HepG2 (cell line): ENCODE measurements at regions not wholly inside any gene's neighbourhood (a gene's known extent, or its start where the extent isn't known, plus 50 kb on each side); places are given as distances from the start of the nearest gene placed in this dataset.

Source experiments
- ARHGAP35 ChIP-seq: sonication (generic); formaldehyde crosslinking; IDR thresholded peaks from 2 replicates; pipeline ENCODE4 v1.9.0; 2022; ENCODE audit warnings: mild to moderate bottlenecking, inconsistent platforms, moderate library complexity, missing genetic modification reagents, borderline replicate concordance
- CEBPG ChIP-seq: IDR thresholded peaks from 2 replicates; pipeline ENCODE4 v1.6.1; 2016
- EED ChIP-seq: sonication (generic); formaldehyde crosslinking; IDR thresholded peaks from 2 replicates; pipeline ENCODE4 v1.5.0; 2020; ENCODE audit warnings: mild to moderate bottlenecking, missing genetic modification reagents
- FOXO1 ChIP-seq: sonication (generic); formaldehyde crosslinking; IDR thresholded peaks from 2 replicates; pipeline ENCODE4 v1.4.0; 2020; ENCODE audit warnings: missing genetic modification reagents
- GABPB1 ChIP-seq: IDR thresholded peaks from 2 replicates; pipeline ENCODE4 v1.6.1; 2016; ENCODE audit warnings: mild to moderate bottlenecking, missing genetic modification reagents, moderate library complexity, missing compliant biosample characterization
- ISL2 ChIP-seq: sonication (generic); formaldehyde crosslinking; IDR thresholded peaks from 2 replicates; pipeline ENCODE4 v1.5.0; 2020; ENCODE audit warnings: missing genetic modification reagents
- RXRA ChIP-seq: sonication (generic); formaldehyde crosslinking; IDR thresholded peaks from 2 replicates; pipeline ENCODE4 v1.5.1; 2020; ENCODE audit warnings: missing genetic modification reagents
- TOPORS ChIP-seq: sonication (generic); formaldehyde crosslinking; IDR thresholded peaks from 2 replicates; pipeline ENCODE4 v1.8.0; 2023; ENCODE audit warnings: mild to moderate bottlenecking, missing genetic modification reagents
- XBP1 ChIP-seq: sonication (generic); formaldehyde crosslinking; IDR thresholded peaks from 2 replicates; pipeline ENCODE4 v1.5.0; 2020; ENCODE audit warnings: missing genetic modification reagents
- ZBTB7A ChIP-seq: sonication (generic); formaldehyde crosslinking; IDR thresholded peaks from 2 replicates; pipeline ENCODE4 v1.8.0; 2022; ENCODE audit warnings: mild to moderate bottlenecking, missing genetic modification reagents
- ZNF160 ChIP-seq: sonication (generic); formaldehyde crosslinking; IDR thresholded peaks from 2 replicates; pipeline ENCODE4 v1.8.0; 2022; ENCODE audit warnings: mild to moderate bottlenecking, inconsistent platforms, missing genetic modification reagents
- ZNF264 ChIP-seq: sonication (generic); formaldehyde crosslinking; IDR thresholded peaks from 2 replicates; pipeline ENCODE4 v1.4.0; 2020; ENCODE audit warnings: missing genetic modification reagents
- ZNF350 ChIP-seq: sonication (generic); formaldehyde crosslinking; IDR thresholded peaks from 2 replicates; pipeline ENCODE4 v1.4.0; 2020; ENCODE audit warnings: mild to moderate bottlenecking, low read depth, missing genetic modification reagents, borderline replicate concordance
- ZNF441 ChIP-seq: sonication (generic); formaldehyde crosslinking; IDR thresholded peaks from 2 replicates; pipeline ENCODE4 v1.7.0; 2021; ENCODE audit warnings: missing genetic modification reagents, borderline replicate concordance
- ZNF816 ChIP-seq: sonication (generic); formaldehyde crosslinking; IDR thresholded peaks from 2 replicates; pipeline ENCODE4 v1.8.0; 2022; ENCODE audit warnings: missing genetic modification reagents, mild to moderate bottlenecking, borderline replicate concordance
- ZNF879 ChIP-seq: sonication (generic); formaldehyde crosslinking; IDR thresholded peaks from 2 replicates; pipeline ENCODE4 v1.8.1; 2023; ENCODE audit warnings: missing genetic modification reagents
- TF ChIP-seq, protein P1 (sequence below): sonication (generic); formaldehyde crosslinking; IDR thresholded peaks from 2 replicates; pipeline ENCODE4 v1.5.0; 2020; ENCODE audit warnings: missing genetic modification reagents
- TF ChIP-seq, protein P2 (sequence below): sonication (generic); formaldehyde crosslinking; IDR thresholded peaks from 2 replicates; pipeline ENCODE4 v1.4.0; 2020; ENCODE audit warnings: missing genetic modification reagents
- TF ChIP-seq, protein P3 (sequence below): sonication (generic); formaldehyde crosslinking; IDR thresholded peaks from 2 replicates; pipeline ENCODE4 v1.4.0; 2020; ENCODE audit warnings: missing genetic modification reagents
- TF ChIP-seq, protein P4 (sequence below): sonication (generic); formaldehyde crosslinking; IDR thresholded peaks from 2 replicates; pipeline ENCODE4 v1.5.0; 2020; ENCODE audit warnings: mild to moderate bottlenecking, missing genetic modification reagents
- TF ChIP-seq, protein P5 (sequence below): sonication (generic); formaldehyde crosslinking; conservative IDR thresholded peaks from 2 replicates; pipeline ENCODE4 v1.4.0; 2020; ENCODE audit warnings: mild to moderate bottlenecking, missing genetic modification reagents, moderate library complexity

DNA sequence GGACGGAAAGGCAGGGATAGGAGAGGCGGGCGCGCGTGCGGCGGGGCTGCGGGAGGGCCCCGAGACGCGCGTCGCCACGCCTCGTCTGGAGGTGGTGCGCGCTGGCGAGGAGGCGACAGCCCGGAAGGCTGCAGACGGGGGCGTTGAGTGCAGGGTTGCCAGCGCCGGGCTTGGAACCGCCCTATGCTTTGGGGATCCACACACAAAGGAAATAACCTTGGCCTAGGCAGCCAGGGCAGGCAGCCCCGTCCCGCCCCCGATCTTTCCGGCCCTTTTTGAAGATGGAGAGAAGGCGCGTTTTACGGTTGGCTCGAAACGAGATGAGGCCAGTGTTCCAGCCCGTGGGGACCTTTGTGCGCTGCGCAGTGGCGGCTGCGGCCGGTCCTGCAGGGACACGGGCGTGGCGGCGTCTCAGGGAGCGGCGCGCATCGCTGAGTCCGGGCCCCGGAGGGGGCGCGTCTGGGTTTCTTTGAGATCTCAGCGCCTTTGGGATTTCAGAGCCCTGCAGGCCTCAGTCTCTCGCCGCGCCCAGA, 50.8 kb upstream of the TRIM2 start (continued):
- TF ChIP-seq ZNF879 (CRISPR knock-in tag) (no peak), TOPORS (no peak), FOXO1 (CRISPR knock-in tag) (no peak), GABPB1 (CRISPR knock-in tag) (peak; percentile 60; the same call in 1 of the 2 replicates), CEBPG (CRISPR knock-in tag) (no peak), XBP1 (CRISPR knock-in tag) (no peak), ZBTB7A (CRISPR knock-in tag) (no peak), RXRA (no peak), ZNF816 (CRISPR knock-in tag) (no peak), ISL2 (CRISPR knock-in tag) (no peak), ZNF441 (no peak), EED (CRISPR knock-in tag) (no peak), ZNF350 (CRISPR knock-in tag) (no peak), ARHGAP35 (CRISPR knock-in tag) (no peak), ZNF160 (CRISPR knock-in tag) (no peak), ZNF264 (no peak)
- TF ChIP-seq, protein P1, sequence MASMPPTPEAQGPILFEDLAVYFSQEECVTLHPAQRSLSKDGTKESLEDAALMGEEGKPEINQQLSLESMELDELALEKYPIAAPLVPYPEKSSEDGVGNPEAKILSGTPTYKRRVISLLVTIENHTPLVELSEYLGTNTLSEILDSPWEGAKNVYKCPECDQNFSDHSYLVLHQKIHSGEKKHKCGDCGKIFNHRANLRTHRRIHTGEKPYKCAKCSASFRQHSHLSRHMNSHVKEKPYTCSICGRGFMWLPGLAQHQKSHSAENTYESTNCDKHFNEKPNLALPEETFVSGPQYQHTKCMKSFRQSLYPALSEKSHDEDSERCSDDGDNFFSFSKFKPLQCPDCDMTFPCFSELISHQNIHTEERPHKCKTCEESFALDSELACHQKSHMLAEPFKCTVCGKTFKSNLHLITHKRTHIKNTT (CRISPR knock-in tag): no peak
- TF ChIP-seq, protein P2, sequence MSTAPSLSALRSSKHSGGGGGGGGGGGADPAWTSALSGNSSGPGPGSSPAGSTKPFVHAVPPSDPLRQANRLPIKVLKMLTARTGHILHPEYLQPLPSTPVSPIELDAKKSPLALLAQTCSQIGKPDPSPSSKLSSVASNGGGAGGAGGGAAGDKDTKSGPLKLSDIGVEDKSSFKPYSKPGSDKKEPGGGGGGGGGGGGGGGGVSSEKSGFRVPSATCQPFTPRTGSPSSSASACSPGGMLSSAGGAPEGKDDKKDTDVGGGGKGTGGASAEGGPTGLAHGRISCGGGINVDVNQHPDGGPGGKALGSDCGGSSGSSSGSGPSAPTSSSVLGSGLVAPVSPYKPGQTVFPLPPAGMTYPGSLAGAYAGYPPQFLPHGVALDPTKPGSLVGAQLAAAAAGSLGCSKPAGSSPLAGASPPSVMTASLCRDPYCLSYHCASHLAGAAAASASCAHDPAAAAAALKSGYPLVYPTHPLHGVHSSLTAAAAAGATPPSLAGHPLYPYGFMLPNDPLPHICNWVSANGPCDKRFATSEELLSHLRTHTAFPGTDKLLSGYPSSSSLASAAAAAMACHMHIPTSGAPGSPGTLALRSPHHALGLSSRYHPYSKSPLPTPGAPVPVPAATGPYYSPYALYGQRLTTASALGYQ (CRISPR knock-in tag): no peak
- TF ChIP-seq, protein P3, sequence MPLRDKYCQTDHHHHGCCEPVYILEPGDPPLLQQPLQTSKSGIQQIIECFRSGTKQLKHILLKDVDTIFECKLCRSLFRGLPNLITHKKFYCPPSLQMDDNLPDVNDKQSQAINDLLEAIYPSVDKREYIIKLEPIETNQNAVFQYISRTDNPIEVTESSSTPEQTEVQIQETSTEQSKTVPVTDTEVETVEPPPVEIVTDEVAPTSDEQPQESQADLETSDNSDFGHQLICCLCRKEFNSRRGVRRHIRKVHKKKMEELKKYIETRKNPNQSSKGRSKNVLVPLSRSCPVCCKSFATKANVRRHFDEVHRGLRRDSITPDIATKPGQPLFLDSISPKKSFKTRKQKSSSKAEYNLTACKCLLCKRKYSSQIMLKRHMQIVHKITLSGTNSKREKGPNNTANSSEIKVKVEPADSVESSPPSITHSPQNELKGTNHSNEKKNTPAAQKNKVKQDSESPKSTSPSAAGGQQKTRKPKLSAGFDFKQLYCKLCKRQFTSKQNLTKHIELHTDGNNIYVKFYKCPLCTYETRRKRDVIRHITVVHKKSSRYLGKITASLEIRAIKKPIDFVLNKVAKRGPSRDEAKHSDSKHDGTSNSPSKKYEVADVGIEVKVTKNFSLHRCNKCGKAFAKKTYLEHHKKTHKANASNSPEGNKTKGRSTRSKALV: peak; percentile 100
- TF ChIP-seq, protein P4, sequence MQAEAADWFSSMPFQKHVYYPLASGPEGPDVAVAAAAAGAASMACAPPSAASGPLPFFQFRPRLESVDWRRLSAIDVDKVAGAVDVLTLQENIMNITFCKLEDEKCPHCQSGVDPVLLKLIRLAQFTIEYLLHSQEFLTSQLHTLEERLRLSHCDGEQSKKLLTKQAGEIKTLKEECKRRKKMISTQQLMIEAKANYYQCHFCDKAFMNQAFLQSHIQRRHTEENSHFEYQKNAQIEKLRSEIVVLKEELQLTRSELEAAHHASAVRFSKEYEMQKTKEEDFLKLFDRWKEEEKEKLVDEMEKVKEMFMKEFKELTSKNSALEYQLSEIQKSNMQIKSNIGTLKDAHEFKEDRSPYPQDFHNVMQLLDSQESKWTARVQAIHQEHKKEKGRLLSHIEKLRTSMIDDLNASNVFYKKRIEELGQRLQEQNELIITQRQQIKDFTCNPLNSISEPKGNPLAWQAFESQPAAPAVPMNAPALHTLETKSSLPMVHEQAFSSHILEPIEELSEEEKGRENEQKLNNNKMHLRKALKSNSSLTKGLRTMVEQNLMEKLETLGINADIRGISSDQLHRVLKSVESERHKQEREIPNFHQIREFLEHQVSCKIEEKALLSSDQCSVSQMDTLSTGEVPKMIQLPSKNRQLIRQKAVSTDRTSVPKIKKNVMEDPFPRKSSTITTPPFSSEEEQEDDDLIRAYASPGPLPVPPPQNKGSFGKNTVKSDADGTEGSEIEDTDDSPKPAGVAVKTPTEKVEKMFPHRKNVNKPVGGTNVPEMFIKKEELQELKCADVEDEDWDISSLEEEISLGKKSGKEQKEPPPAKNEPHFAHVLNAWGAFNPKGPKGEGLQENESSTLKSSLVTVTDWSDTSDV (CRISPR knock-in tag): no peak
- TF ChIP-seq, protein P5, sequence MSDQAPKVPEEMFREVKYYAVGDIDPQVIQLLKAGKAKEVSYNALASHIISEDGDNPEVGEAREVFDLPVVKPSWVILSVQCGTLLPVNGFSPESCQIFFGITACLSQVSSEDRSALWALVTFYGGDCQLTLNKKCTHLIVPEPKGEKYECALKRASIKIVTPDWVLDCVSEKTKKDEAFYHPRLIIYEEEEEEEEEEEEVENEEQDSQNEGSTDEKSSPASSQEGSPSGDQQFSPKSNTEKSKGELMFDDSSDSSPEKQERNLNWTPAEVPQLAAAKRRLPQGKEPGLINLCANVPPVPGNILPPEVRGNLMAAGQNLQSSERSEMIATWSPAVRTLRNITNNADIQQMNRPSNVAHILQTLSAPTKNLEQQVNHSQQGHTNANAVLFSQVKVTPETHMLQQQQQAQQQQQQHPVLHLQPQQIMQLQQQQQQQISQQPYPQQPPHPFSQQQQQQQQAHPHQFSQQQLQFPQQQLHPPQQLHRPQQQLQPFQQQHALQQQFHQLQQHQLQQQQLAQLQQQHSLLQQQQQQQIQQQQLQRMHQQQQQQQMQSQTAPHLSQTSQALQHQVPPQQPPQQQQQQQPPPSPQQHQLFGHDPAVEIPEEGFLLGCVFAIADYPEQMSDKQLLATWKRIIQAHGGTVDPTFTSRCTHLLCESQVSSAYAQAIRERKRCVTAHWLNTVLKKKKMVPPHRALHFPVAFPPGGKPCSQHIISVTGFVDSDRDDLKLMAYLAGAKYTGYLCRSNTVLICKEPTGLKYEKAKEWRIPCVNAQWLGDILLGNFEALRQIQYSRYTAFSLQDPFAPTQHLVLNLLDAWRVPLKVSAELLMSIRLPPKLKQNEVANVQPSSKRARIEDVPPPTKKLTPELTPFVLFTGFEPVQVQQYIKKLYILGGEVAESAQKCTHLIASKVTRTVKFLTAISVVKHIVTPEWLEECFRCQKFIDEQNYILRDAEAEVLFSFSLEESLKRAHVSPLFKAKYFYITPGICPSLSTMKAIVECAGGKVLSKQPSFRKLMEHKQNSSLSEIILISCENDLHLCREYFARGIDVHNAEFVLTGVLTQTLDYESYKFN (CRISPR knock-in tag): 0 out of 2 replicates have a peak, but pooled peaks have one; percentile 18
